Keratinocyte (primary cell): ENCODE measurements at regions not wholly inside any gene's neighbourhood (a gene's known extent, or its start where the extent isn't known, plus 50 kb on each side); places are given as distances from the start of the nearest gene placed in this dataset.

Experiments used
- DNase-seq: peaks from one replicate; pipeline ENCODE4 v3.0.0-alpha.2; 2011; ENCODE audit warnings: low read depth, missing footprints, low spot score
- FAIRE-seq: peaks from 2 replicates; lab custom pipeline; 2011; peaks lifted over from hg19 to GRCh38; lab: Jason Lieb, UNC
- H2AFZ ChIP-seq: 2 replicates; pipeline ENCODE4 v1.6.0; 2012; ENCODE audit warnings: low read length, control low read depth, inconsistent platforms; ENCODE audit not compliant: control insufficient read depth
- H3K27ac ChIP-seq: 2 replicates; pipeline ENCODE4 v1.5.1; 2011; ENCODE audit warnings: low read length; ENCODE audit not compliant: control insufficient read depth, insufficient read depth
- H3K27me3 ChIP-seq: 3 replicates; pipeline ENCODE4 v1.6.0; 2011; ENCODE audit warnings: low read length; ENCODE audit not compliant: control insufficient read depth, insufficient read depth; ENCODE audit errors: extremely low read depth
- H3K36me3 ChIP-seq, 2 experiments: 2 replicates in 1 of 2; 3 replicates in 1 of 2; pipeline ENCODE4 v1.5.1; 2011; ENCODE audit warnings: low read length in 2 of 2, mild to moderate bottlenecking in 1 of 2; ENCODE audit not compliant: control insufficient read depth in 2 of 2, insufficient read depth in 2 of 2; ENCODE audit errors: extremely low read depth in 1 of 2
- H3K4me1 ChIP-seq: 3 replicates; pipeline ENCODE4 v1.5.1; 2011; ENCODE audit warnings: low read length; ENCODE audit not compliant: control insufficient read depth, insufficient read depth; ENCODE audit errors: extremely low read depth
- H3K4me2 ChIP-seq: 3 replicates; pipeline ENCODE4 v1.6.0; 2011; ENCODE audit warnings: low read depth, low read length; ENCODE audit not compliant: control insufficient read depth, insufficient read depth; ENCODE audit errors: extremely low read depth
- H3K4me3 ChIP-seq, 3 experiments: fragments of 200-600 bp in 1 of 3; sonication (generic) in 1 of 3; 2 replicates in 2 of 3; 3 replicates in 1 of 3; pipeline ENCODE4 v1.5.1; 2011 to 2016; ENCODE audit warnings: low read length in 3 of 3, mild to moderate bottlenecking in 3 of 3, control low read depth in 2 of 3, inconsistent platforms in 1 of 3, low read depth in 1 of 3, mixed read lengths in 1 of 3, mixed run types in 1 of 3, moderate library complexity in 1 of 3; ENCODE audit not compliant: control insufficient read depth in 2 of 3, insufficient read depth in 2 of 3; ENCODE audit errors: extremely low read depth in 1 of 3
- H3K79me2 ChIP-seq: 2 replicates; pipeline ENCODE4 v1.6.0; 2012; ENCODE audit warnings: low read length; ENCODE audit not compliant: control insufficient read depth, insufficient read depth
- H3K9ac ChIP-seq: 3 replicates; pipeline ENCODE4 v1.6.0; 2011; ENCODE audit warnings: low read length; ENCODE audit not compliant: control insufficient read depth, insufficient read depth; ENCODE audit errors: extremely low read depth
- H3K9me1 ChIP-seq: 3 replicates; pipeline ENCODE4 v1.6.0; 2011; ENCODE audit warnings: low read length; ENCODE audit not compliant: control insufficient read depth, insufficient read depth; ENCODE audit errors: extremely low read depth
- H3K9me3 ChIP-seq: 2 replicates; pipeline ENCODE4 v1.5.1; 2012; ENCODE audit warnings: low read depth, low read length; ENCODE audit not compliant: control insufficient read depth
- H4K20me1 ChIP-seq: 3 replicates; pipeline ENCODE4 v1.6.0; 2011; ENCODE audit warnings: low read length; ENCODE audit not compliant: control insufficient read depth, insufficient read depth; ENCODE audit errors: extremely low read depth
- EZH2 ChIP-seq: IDR thresholded peaks from one replicate; pipeline ENCODE4 v1.6.1; 2012; ENCODE audit warnings: inconsistent platforms, mild to moderate bottlenecking, low read length, moderate library complexity
- dilution Hi-C: fragments of 300-500 bp; cut with MboI; formaldehyde crosslinking; loops from one replicate; pipeline ENCODE4 v1.7.0; 2020; ENCODE audit warnings: low sequenced_read_pairs; ENCODE audit not compliant: extremely low pct_ligation_motif_present
- TF ChIP-seq, protein P1 (sequence below), 3 experiments: IDR thresholded peaks in 1 of 3; conservative IDR thresholded peaks in 1 of 3; optimal IDR thresholded peaks in 1 of 3; 2 replicates in 2 of 3; 3 replicates in 1 of 3; pipeline versions ENCODE3 to v1.5.1; 2011; ENCODE audit warnings: low read length in 3 of 3, mild to moderate bottlenecking in 3 of 3, moderate library complexity in 2 of 3, control low read depth in 1 of 3, inconsistent platforms in 1 of 3; ENCODE audit not compliant: insufficient read depth in 2 of 3; ENCODE audit errors: extremely low read depth in 1 of 3

DNA sequence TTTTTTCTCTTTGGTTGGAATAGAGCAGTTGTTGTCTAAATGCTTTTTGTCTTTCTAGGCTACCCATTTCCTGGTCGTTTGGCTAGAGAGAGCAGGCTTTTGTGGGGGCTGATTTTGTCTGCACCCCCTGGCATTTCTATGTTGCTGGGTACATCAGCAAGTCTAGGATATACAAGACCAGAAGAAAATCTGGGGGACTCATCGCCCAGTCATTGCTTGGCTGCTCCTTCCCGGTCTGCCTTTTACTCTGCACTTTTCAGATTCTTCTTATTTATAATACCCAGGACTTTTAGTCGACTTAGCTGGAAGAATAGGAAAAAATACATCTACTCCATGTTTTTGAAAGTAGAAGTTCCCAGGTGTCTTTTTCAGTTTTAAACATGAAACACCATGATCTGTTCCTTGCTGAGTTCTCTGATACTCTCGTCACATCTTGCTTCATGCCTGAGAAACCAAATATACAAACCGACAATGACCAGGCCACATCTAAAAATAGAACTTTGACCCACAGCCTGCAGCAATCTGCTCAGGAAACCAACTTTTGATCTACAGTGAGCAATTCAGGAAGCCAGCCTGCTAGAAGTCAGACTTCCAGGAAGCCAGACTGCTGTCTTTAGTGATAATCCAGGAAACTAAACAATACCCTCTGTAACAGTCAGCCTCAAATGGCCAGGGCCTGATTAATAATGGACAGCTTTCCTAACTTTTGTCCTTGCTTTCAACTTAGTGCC, 163.8 kb upstream of the MEX3C start:
- Histone ChIP-seq H3K27me3 (no peaks in the 10 kb centered on the region), H3K79me2 (no peaks in the 10 kb centered on the region), H3K36me3 (no peaks in the 10 kb centered on the region), H3K4me1 (no peaks in the 10 kb centered on the region), H3K27ac (no peak overlapping the region), H3K9ac (no peak overlapping the region), H3K9me3 (no peaks in the 10 kb centered on the region), H3K4me2 (no peak overlapping the region), H3K4me3 (no peak overlapping the region), H2AFZ (no peak overlapping the region), H4K20me1 (no peaks in the 10 kb centered on the region), H3K9me1 (no peaks in the 10 kb centered on the region)
- DNase-seq = no peak
- FAIRE-seq = no peak
- TF ChIP-seq, protein P1, sequence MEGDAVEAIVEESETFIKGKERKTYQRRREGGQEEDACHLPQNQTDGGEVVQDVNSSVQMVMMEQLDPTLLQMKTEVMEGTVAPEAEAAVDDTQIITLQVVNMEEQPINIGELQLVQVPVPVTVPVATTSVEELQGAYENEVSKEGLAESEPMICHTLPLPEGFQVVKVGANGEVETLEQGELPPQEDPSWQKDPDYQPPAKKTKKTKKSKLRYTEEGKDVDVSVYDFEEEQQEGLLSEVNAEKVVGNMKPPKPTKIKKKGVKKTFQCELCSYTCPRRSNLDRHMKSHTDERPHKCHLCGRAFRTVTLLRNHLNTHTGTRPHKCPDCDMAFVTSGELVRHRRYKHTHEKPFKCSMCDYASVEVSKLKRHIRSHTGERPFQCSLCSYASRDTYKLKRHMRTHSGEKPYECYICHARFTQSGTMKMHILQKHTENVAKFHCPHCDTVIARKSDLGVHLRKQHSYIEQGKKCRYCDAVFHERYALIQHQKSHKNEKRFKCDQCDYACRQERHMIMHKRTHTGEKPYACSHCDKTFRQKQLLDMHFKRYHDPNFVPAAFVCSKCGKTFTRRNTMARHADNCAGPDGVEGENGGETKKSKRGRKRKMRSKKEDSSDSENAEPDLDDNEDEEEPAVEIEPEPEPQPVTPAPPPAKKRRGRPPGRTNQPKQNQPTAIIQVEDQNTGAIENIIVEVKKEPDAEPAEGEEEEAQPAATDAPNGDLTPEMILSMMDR (optimal IDR thresholded peaks at IDR 0.05 in 1 of 3, IDR thresholded peaks at IDR 0.05 in 1 of 3, conservative IDR thresholded peaks at IDR 0.05 in 1 of 3; ENCODE audit: extremely low read depth in 1 of 3, insufficient read depth in 2 of 3, low read length in 3 of 3) = no peak
- no peak for TF ChIP-seq EZH2
- dilution Hi-C loops = no loop called here

DNA sequence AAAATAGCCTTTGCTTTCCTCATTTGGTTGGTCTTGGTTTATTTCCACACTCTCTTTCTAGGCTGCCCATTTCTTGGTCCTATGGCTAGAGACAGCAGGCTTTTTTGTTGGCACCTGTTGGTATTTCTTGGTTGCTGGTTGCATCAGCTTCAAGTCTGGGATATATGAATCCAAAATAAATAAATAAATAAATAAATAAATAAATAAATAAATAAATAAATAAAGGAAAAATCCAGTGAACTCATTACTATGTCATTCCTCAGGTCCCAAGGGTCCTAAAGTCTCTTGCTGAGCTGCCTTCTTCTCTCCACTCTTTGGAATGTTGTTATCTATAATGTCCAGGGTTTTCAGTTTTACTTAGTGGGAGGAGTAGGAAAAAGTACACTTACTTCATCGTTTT, 165.9 kb upstream of the MEX3C start:
- no peak for FAIRE-seq

More for the DNA sequence above, 165.9 kb upstream of the MEX3C start:
- Histone ChIP-seq H3K9ac (no peak overlapping the region), H3K4me3 (no peak overlapping the region), H4K20me1 (no peaks in the 10 kb centered on the region), H3K27ac (no peak overlapping the region), H3K9me3 (no peaks in the 10 kb centered on the region), H3K9me1 (no peaks in the 10 kb centered on the region), H2AFZ (no peak overlapping the region), H3K4me2 (no peak overlapping the region), H3K4me1 (no peaks in the 10 kb centered on the region), H3K79me2 (no peaks in the 10 kb centered on the region), H3K27me3 (no peaks in the 10 kb centered on the region), H3K36me3 (no peaks in the 10 kb centered on the region)
- TF ChIP-seq, protein P1 (optimal IDR thresholded peaks at IDR 0.05 in 1 of 3, IDR thresholded peaks at IDR 0.05 in 1 of 3, conservative IDR thresholded peaks at IDR 0.05 in 1 of 3; ENCODE audit: extremely low read depth in 1 of 3, insufficient read depth in 2 of 3, low read length in 3 of 3) = no peak
- no peak for DNase-seq
- dilution Hi-C loops = no loop called here
